ENCODE measurements at regions not wholly inside any gene's neighbourhood (a gene's known extent, or its start where the extent isn't known, plus 50 kb on each side); places are given as distances from the start of the nearest gene placed in this dataset.

DNA sequence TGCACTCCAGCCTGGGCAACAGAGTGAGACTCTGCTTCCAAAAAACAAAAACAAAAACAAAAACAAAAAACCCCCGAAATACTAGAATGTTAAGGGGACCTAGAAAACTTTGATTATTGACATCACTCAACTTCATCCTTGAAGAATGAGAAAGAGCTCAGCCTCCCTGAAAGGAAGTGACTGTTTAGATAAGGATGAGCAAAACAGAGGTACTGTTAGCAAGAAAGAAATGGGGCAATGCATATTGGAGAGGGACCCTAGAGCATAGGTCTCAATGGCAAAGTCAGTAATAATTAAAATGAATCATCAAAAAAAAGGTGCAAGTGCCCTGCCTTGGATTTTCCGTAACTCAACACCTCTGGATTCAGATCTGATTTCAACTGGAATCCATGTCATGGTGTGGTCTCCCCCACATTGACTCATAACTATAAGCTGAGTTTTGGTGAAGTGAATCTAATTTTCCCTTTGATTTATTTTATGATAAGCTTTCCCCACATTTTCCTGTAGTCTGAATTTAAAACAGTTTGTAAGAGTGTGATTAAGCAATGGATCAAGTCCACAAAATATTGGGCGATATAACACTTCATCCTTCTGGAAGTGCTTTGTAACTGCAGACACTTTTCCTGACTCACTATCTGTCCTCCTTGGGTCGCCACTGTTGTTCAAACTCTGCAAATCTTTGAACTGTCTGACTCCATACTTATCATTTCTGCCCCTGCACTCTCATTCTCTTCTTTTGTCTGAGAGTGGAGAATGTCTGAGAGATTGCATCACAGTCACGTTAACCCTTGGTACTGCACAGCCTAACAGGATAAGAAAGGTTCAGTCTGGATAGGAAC is 224.8 kb upstream of the LYZL1 start:
- DNase-seq (ENCODE audit: low read depth in 2 of 3, low spot score in 1 of 3), result no peak

DNA sequence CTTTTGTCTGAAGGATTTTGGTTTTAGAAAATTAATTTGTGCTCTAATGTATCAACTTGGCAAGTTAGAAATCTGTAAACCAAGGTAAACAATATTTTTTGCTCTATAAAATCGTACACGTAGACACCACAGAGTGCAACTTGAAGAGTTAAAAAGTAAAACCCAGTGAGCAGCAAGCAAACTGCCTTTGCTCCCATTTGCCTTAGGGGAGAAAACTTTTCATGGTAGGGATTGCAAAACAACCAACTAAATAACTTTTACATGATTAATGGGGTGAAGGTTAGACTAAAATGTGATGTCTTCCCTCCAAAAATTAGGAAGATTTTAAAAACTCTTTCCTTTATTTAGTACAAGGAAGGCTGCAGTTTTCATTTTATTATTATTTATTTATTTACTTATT is 224.2 kb upstream of the LYZL1 start:
- DNase-seq (ENCODE audit: low read depth in 2 of 3, low spot score in 1 of 3), result no peak

DNA sequence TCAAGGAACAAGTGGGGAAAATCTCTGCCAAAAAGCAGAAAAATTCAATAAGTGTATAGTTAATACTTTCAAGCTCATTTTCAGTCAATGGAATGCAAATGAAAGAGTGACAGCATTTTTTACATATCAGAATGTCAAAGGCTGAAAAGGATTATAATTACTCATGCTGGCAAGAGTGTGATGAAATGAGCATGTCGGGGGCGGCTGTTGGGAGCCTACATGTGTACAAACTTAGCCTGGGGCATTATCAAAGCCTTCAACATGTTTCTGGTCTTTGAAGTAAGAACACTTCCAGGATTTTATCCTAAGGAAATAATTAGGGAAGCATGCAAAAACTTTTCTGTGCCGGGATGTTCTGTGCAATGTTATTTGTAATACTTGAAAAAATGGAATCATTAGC is 221.7 kb upstream of the LYZL1 start:
- no peak for DNase-seq (ENCODE audit: low read depth in 2 of 3, low spot score in 1 of 3)

DNA sequence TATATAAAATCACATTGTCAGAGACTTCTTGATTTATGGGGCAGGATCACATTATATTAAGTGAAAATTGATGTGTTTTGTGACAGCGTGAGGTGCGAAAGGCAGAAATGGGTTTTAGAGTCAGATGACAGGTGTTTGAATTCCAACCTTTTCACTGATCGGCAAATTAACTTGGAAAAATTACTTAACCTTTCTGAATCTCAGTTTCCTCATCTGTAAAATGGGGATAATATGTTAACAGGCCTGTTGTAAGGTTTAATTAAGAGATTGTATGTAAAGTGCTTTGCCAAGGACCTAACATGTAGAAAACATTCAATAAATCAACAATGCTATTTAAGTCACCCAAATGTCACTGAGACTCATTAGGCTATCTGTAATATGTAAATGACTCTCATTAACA is 221.2 kb upstream of the LYZL1 start:
- DNase-seq (ENCODE audit: low read depth in 2 of 3, low spot score in 1 of 3), result no peak

DNA sequence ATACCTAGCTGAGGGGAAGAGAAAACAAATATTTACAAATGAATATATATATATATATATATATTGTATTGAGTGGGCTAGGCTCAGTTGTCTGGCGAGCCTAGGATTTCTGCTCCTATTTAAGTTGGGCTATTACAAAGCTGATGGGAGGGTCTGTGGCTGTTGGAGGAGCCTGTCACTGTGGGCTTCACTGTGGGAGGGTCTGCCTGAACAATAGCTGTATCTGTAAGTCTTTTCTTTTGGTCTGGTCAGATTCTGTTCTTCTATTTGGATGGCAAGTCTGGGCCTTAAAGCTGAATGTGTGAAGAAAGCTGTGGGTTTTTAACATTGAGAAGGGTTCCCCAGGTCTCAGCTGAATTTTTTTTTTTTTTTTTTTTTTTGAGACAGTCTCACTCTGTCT is 220.6 kb upstream of the LYZL1 start:
- DNase-seq (ENCODE audit: low read depth in 2 of 3, low spot score in 1 of 3), result no peak

DNA sequence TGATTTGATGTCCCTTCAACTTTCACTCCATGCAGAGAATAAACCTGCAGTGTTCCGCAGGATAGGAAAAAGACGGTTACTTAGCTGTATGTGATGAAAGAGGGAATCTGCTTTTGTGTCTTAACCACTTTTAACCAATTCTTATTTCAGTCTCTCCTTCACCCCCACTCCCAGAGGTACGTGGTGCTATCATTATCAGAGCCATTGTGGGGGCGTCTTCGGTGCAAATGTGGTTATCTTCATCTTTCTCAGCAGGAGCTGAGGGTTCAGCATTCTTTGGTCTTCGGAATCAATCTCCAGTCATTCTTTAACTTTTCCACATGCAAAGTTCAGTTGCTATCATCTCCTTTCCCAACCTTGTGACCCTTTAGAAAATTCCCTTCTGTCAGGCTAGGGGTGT is 219.9 kb upstream of the LYZL1 start:
- DNase-seq (ENCODE audit: low read depth in 2 of 3, low spot score in 1 of 3), result no peak

DNA sequence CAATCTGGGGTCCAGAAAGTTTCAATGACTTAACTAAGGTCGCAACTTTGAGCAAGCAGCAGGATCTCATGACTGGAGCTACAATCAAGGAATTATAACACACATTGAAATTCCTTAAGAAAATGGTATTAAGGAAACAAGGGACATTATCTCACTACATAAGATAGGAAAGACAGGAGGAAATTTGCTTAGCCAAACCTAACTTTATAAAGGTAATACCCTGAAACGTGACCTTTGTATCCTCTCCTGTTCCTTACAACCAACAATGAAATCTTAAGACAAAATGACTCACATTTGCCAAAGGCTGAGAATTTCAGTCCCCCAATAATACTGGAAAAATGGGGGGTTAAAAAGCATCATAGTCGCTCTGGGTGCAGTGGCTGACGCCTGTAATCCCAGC is 218.9 kb upstream of the LYZL1 start:
- no peak for DNase-seq (ENCODE audit: low read depth in 2 of 3, low spot score in 1 of 3)

- DNase-seq (ENCODE audit: low read depth in 2 of 3, low spot score in 1 of 3), result no peak
Measured at GRCh38 chr10:29078919-29079318, 210.0 kb upstream of the LYZL1 start.

DNA sequence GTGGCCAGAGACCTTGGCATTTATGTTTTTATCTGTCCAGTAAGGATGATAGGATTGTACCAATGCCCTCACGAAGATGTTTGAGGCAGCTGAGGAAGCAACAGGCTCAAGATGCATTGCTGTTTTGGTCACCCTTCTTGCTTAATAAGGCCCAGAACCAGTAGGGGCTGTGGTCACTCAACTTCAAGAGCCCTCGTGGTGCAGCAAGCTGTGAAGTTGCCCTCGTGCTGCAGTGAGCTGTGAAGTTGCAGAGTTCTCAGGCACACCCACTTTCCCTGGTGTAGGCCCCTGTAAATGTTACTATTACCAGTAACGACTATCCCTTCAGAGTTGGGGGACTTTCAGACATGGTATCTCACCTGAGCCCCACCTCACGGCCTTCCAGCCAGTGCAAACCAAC is 207.6 kb upstream of the LYZL1 start:
- no peak for DNase-seq (ENCODE audit: low read depth in 2 of 3, low spot score in 1 of 3)

DNA sequence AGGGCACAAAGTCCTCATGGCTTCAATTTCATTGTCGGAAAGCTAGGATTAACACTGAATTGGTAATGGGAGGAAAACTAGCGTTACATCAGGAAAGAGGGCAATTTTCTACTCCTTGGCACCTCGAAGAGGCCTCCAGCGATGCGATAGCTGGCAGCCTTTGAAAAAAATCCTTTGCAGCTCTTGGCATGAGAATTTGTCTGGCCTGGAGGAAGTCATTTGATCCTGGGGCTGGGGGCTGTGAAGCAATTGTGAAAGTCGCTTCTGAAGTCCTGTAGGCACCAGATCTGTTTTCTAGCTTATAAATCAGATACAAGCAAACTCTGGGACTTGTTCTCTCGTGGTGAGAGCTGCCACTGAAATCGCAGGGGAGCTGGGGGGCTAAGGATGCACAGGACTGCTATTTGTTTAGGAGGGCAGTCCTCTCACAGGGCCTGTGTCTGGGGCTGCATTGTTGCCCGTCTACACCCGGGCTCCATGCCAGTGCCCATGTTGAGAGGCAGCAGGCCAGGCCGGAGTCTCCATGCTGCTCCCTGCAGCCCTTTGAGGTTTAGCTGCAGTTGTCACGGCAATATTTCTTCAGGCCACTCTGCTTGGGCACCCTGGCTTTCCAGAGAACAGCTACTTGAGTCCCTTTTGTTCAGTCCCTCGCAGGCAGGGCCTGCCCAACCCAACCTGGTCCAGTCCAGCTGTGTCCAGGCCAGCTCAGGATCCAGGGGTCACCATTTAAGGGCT is 206.8 kb upstream of the LYZL1 start:
- DNase-seq (ENCODE audit: low read depth in 2 of 3, low spot score in 1 of 3), result no peak

DNA sequence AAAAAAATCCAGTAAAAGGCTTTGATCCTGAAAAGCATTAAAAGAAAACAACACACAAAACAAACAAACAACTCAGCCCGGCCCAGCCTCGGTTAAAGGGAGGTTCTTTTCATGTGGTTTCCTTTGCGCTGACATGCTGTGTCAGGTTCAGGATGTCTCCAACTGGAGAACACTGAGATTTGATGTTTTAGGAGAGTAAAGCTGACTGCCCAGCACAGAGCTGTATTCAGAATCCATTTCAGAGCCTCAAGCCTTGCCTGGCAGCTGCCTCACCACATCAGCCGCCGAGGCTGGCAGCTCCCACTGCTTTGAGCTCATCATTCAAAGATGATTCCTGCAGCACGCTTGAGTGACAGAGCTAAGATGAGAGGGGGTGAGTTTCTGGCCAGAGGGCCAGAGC is 205.8 kb upstream of the LYZL1 start:
- no peak for DNase-seq (ENCODE audit: low read depth in 2 of 3, low spot score in 1 of 3)

DNA sequence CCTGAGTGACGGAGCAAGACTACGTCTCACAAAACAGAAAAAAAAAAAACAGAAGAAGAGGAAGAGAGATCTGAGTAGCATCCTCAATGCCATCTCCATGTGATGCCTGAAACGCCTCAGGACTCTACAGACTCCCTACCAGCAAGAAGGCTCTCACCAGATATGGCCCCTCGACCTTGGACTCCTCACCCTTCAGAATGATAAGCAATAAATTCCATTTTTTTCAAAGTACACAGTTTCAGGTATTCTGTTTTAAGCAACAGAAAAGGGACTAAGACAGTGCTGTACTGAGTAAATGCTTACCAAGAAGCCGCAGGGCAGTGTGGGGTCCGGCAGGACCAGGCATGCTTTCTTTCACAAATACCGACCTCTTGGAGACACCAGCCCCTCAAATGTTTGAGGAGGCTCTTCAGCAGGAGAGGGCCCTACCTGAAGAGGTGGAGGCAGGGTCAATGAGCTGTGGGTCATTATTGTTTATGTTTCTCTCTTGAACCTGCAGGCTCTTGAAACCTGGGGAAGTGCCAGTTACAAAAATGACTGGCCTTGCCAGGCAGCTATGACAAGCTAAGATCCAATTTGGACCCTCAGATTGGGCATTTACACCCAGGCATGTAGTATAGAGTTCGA is 204.1 kb upstream of the LYZL1 start:
- no peak for DNase-seq (ENCODE audit: low read depth in 2 of 3, low spot score in 1 of 3)

GRCh38 chr10:29089091-29089490 is 199.8 kb upstream of the LYZL1 start:
- no peak for DNase-seq (ENCODE audit: low read depth in 2 of 3, low spot score in 1 of 3)

DNA sequence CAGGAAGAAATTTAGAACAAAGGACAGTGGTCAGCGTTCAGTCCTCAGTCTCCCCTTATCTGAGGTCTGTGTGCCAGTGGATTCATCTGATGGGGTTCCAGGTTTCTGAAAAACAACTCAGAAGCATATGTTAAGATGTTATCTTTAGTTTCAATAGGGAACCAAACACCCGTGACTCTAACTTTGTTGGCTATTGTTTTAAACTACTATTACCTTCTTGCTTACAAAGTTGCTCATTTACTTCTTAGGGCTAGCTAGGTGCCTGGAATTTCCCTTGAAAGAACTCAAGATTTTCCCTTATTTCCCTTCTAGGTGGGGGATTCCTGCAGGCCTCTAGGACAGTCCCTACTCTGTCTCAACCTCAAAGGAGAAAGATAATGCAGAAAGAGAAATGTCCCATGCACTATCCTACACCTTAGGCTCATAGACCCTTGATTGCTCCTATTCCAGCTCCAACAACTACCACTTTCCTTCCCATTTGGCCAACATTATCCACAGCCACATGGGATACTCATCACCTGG is 192.5 kb upstream of the LYZL1 start:
- DNase-seq (ENCODE audit: low read depth in 2 of 3, low spot score in 1 of 3), result no peak

DNA sequence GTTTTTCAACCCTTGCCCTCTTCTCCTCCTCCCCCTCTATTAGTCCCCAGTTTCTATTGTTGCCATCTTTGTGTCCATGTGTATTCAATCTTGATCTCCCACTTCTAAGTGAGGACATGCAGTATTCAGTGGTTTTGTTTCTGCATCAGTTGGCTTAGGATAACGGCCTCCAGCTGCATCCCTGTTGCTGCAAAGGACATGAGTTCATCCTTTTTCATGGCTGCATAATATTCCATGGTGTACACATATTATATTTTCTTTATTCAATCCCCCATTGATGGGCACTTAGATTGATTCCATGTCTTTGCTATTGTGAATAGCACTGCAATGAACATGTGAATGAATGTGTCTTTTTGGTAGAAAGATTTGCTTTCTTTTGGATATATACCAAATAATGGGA is 190.4 kb upstream of the LYZL1 start:
- DNase-seq (ENCODE audit: low read depth in 2 of 3, low spot score in 1 of 3), result no peak

DNA sequence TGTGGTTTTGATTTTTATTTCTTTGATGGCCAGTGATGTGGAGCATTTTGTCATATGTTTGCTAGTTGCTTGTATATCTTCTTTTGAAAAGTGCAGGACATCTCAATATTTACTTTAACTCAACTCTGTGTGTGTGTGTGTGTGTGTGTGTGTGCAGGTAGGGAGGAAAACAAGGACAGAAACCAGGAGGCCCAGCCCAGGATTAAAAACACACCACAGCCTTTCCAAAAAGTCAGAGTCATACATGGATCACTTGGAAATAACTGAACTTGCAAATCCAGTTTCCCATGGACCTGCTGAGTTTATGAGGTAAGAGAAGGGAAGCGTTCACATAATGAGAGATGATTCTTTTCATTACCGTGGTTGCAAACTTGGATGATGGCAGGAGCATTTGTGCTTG is 189.9 kb upstream of the LYZL1 start:
- no peak for DNase-seq (ENCODE audit: low read depth in 2 of 3, low spot score in 1 of 3)

GRCh38 chr10:29099415-29099814 is 189.5 kb upstream of the LYZL1 start:
- no peak for DNase-seq (ENCODE audit: low read depth in 2 of 3, low spot score in 1 of 3)

DNA sequence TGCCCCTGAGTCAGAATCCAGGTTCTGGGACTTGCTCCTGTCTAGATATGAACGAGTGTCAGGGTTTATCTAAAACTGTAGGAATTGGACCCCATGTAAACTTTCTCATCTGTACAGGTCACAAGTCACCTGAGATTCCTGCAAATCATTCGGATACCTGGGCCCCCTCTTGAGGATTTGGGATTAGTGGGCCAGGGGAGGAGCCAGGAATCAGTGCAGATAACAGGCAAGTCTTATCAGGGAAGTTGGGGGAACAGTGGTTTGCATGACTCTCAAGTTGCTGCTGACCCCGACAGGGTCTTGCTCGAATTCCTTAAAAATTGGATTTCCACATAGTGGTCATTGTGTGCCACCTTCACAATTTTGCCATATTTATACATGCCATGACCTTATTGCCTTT is 188.4 kb upstream of the LYZL1 start:
- DNase-seq (ENCODE audit: low read depth in 2 of 3, low spot score in 1 of 3), result no peak

- DNase-seq (ENCODE audit: low read depth in 2 of 3, low spot score in 1 of 3), result no peak
Measured at GRCh38 chr10:29102233-29102632, 186.6 kb upstream of the LYZL1 start.

DNA sequence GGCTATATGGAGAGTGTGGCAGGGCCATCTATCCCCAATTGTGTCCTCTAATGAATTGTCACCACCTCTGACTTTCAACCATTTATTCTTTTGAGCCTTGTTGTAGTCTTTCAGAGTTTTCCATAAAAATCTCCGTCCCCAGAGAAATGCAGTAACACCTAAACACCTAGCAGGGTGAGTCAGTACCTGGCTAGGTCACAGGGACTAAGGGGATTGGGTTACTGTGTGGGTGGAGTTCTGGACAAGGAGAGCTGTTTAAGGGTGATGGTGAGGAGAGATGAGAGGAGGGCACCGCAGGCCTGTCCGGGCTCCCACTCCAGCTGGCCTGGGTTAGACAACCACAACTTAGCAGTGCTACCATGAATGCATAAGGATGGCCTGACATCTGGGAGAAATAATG is 186.2 kb upstream of the LYZL1 start:
- DNase-seq (ENCODE audit: low read depth in 2 of 3, low spot score in 1 of 3), result no peak

GRCh38 chr10:29104661-29105399 is 184.0 kb upstream of the LYZL1 start:
- DNase-seq (ENCODE audit: low read depth in 2 of 3, low spot score in 1 of 3), result no peak

Data from stimulated activated CD4-positive, alpha-beta T cell treated with anti-CD3 and anti-CD28 coated beads, Interleukin-12 subunit alpha, Interleukin-12 subunit beta, amount 100 ng/mL, for 48 hours (primary cell).